GM12892 (cell line): ENCODE measurements at regions not wholly inside any gene's neighbourhood (a gene's known extent, or its start where the extent isn't known, plus 50 kb on each side); places are given as distances from the start of the nearest gene placed in this dataset.

Source experiments
- POLR2A ChIP-seq: IDR thresholded peaks from 2 replicates; pipeline ENCODE4 v1.6.1; 2011; ENCODE audit warnings: low read depth, low read length, control low read depth
- POLR2AphosphoS5 ChIP-seq: IDR thresholded peaks from 2 replicates; pipeline ENCODE4 v1.6.1; 2011; ENCODE audit warnings: low read depth, low read length, control low read depth
- TAF1 ChIP-seq: IDR thresholded peaks from 2 replicates; pipeline ENCODE4 v1.6.1; 2011; ENCODE audit warnings: low read depth, mild to moderate bottlenecking, control low read depth, low read length, borderline replicate concordance

- TF ChIP-seq POLR2A (no peak), POLR2AphosphoS5 (no peak), TAF1 (no peak)
Measured at GRCh38 chr9:82736701-82737100, 326.2 kb downstream of the RASEF start.
